HG02642 (cell line): ENCODE measurements at regions not wholly inside any gene's neighbourhood (a gene's known extent, or its start where the extent isn't known, plus 50 kb on each side); places are given as distances from the start of the nearest gene placed in this dataset.
"Not testable (repeated sequence)": the region's sequence is repeated elsewhere in the genome, so short reads cannot be mapped to it uniquely, and the experiment has no call there.

Source experiments
- ATAC-seq: cut with Tn5 transposase; IDR thresholded peaks from one replicate; pipeline ENCODE4 v1.9.1; 2021; ENCODE audit warnings: mild to moderate bottlenecking; ENCODE audit not compliant: unreplicated experiment, poor library complexity

GRCh38 chr4:153880983-153881382, 92.1 kb upstream of the SFRP2 start:
- ATAC-seq: no peak

GRCh38 chr4:153877898-153878297, 89.0 kb upstream of the SFRP2 start:
- ATAC-seq: no peak

- ATAC-seq: no peak
Observed at GRCh38 chr4:153873741-153874140, 84.9 kb upstream of the SFRP2 start.

GRCh38 chr4:153866766-153867165, 77.9 kb upstream of the SFRP2 start:
- ATAC-seq: not testable (repeated sequence)

GRCh38 chr4:153852501-153852900, 63.6 kb upstream of the SFRP2 start:
- no peak for ATAC-seq

- no peak for ATAC-seq
Observed at GRCh38 chr4:153850533-153851280, 61.8 kb upstream of the SFRP2 start.

- no peak for ATAC-seq
Observed at GRCh38 chr4:153844144-153844543, 55.3 kb upstream of the SFRP2 start.
